ENCODE measurements at regions not wholly inside any gene's neighbourhood (a gene's known extent, or its start where the extent isn't known, plus 50 kb on each side); places are given as distances from the start of the nearest gene placed in this dataset.

DNA sequence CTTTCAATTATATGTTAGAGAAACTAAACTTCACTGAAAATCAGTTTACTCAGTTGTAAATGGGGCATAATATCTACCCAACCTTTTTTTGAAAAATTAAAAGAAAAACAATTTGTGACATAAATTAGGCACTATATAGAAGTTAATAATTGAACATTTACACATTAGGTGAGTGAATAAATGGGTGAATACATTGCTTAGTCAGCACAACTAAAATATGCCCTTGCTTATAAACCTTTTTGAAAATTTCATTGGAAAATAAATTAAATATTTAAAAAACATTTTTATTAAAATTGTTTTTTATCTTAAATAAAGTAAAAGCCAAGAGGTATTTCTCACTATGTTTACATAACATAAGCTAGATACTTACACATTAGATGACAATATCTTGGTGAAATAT lies 994.5 kb upstream of the TENM4 start:
- Histone ChIP-seq H3K9me3 (ENCODE audit: control insufficient read depth in 2 of 2, low read length in 2 of 2) (no peaks in the 10 kb centered on the region), H3K27me3 (ENCODE audit: control insufficient read depth in 2 of 2, insufficient read depth in 2 of 2, low read length in 2 of 2) (no peaks in the 10 kb centered on the region), H3K9ac (ENCODE audit: low read depth in 1 of 2, low read length in 2 of 2) (no peak overlapping the region), H3K4me1 (ENCODE audit: control insufficient read depth in 2 of 2, insufficient read depth in 2 of 2, low read length in 2 of 2) (peaks cover 0 to 2% of the 10 kb centered on the region in 2 donors), H3K4me3 (ENCODE audit: low read length in 2 of 2) (no peak overlapping the region), H3K36me3 (ENCODE audit: control insufficient read depth in 2 of 2, insufficient read depth in 2 of 2, low read length in 2 of 2) (no peaks in the 10 kb centered on the region), H3K27ac (ENCODE audit: low read depth in 2 of 2, low read length in 2 of 2) (no peak overlapping the region)

GRCh38 chr11:80432057-80432456 lies 991.2 kb upstream of the TENM4 start:
- Histone ChIP-seq H3K4me1 (ENCODE audit: control insufficient read depth in 2 of 2, insufficient read depth in 2 of 2, low read length in 2 of 2) (peaks cover 0 to 2% of the 10 kb centered on the region in 2 donors), H3K9ac (ENCODE audit: low read depth in 1 of 2, low read length in 2 of 2) (no peak overlapping the region), H3K27ac (ENCODE audit: low read depth in 2 of 2, low read length in 2 of 2) (no peak overlapping the region), H3K36me3 (ENCODE audit: control insufficient read depth in 2 of 2, insufficient read depth in 2 of 2, low read length in 2 of 2) (no peaks in the 10 kb centered on the region), H3K9me3 (ENCODE audit: control insufficient read depth in 2 of 2, low read length in 2 of 2) (no peaks in the 10 kb centered on the region), H3K27me3 (ENCODE audit: control insufficient read depth in 2 of 2, insufficient read depth in 2 of 2, low read length in 2 of 2) (no peaks in the 10 kb centered on the region), H3K4me3 (ENCODE audit: low read length in 2 of 2) (no peak overlapping the region)

DNA sequence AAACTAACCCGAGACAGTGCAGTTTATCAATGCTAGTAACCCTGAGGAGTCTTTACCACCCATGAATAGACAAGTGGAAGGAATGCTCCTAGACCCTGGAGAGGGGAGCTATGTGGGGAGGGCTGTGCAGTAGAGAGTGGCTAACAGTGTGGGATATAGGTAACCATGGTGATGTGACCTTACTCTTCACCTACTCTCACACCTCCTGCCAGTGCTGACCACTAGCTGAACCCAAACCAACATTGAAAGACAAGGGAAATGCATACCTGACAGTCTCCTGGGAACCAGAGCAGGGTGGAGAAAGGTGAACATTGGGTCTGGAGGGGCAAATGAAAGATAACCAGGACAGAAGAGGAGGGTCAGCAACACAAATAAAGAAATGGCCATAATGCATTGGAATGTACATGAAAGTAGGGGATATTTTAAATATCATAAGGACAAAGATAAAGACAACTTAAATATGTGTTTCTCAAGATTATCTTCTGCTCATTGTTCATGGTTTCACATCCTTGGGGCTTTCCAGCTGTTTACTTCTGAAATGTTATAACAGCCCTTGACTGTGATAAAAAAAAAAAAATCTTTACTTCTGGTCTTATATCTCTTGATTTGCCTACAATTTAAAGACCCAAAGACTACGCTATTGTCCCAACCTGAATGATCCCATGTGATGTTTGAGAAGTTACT lies 983.3 kb upstream of the TENM4 start:
- no peak overlapping the region for H3K27ac ChIP-seq (ENCODE audit: low read depth in 2 of 2, low read length in 2 of 2)
- H3K27me3 ChIP-seq (ENCODE audit: control insufficient read depth in 2 of 2, insufficient read depth in 2 of 2, low read length in 2 of 2): no peaks in the 10 kb centered on the region

GRCh38 chr11:80420374-80420773 lies 979.5 kb upstream of the TENM4 start:
- Histone ChIP-seq H3K4me3 (ENCODE audit: low read length in 2 of 2) (no peak overlapping the region), H3K9ac (ENCODE audit: low read depth in 1 of 2, low read length in 2 of 2) (no peak overlapping the region), H3K4me1 (ENCODE audit: control insufficient read depth in 2 of 2, insufficient read depth in 2 of 2, low read length in 2 of 2) (no peaks in the 10 kb centered on the region), H3K36me3 (ENCODE audit: control insufficient read depth in 2 of 2, insufficient read depth in 2 of 2, low read length in 2 of 2) (no peaks in the 10 kb centered on the region), H3K27me3 (ENCODE audit: control insufficient read depth in 2 of 2, insufficient read depth in 2 of 2, low read length in 2 of 2) (no peaks in the 10 kb centered on the region), H3K27ac (ENCODE audit: low read depth in 2 of 2, low read length in 2 of 2) (no peak overlapping the region), H3K9me3 (ENCODE audit: control insufficient read depth in 2 of 2, low read length in 2 of 2) (no peaks in the 10 kb centered on the region)

More for the DNA sequence above, 983.3 kb upstream of the TENM4 start:
- Histone ChIP-seq H3K4me3 (ENCODE audit: low read length in 2 of 2) (no peak overlapping the region), H3K36me3 (ENCODE audit: control insufficient read depth in 2 of 2, insufficient read depth in 2 of 2, low read length in 2 of 2) (no peaks in the 10 kb centered on the region), H3K9ac (ENCODE audit: low read depth in 1 of 2, low read length in 2 of 2) (no peak overlapping the region), H3K4me1 (ENCODE audit: control insufficient read depth in 2 of 2, insufficient read depth in 2 of 2, low read length in 2 of 2) (no peaks in the 10 kb centered on the region), H3K9me3 (ENCODE audit: control insufficient read depth in 2 of 2, low read length in 2 of 2) (no peaks in the 10 kb centered on the region)

GRCh38 chr11:80417681-80418080 lies 976.9 kb upstream of the TENM4 start:
- H3K36me3 ChIP-seq (ENCODE audit: control insufficient read depth in 2 of 2, insufficient read depth in 2 of 2, low read length in 2 of 2): no peaks in the 10 kb centered on the region
- no peaks in the 10 kb centered on the region for H3K4me1 ChIP-seq (ENCODE audit: control insufficient read depth in 2 of 2, insufficient read depth in 2 of 2, low read length in 2 of 2)
- no peak overlapping the region for H3K27ac ChIP-seq (ENCODE audit: low read depth in 2 of 2, low read length in 2 of 2)
- H3K4me3 ChIP-seq (ENCODE audit: low read length in 2 of 2): no peak overlapping the region
- no peaks in the 10 kb centered on the region for H3K9me3 ChIP-seq (ENCODE audit: control insufficient read depth in 2 of 2, low read length in 2 of 2)
- H3K27me3 ChIP-seq (ENCODE audit: control insufficient read depth in 2 of 2, insufficient read depth in 2 of 2, low read length in 2 of 2): no peaks in the 10 kb centered on the region
- no peak overlapping the region for H3K9ac ChIP-seq (ENCODE audit: low read depth in 1 of 2, low read length in 2 of 2)

DNA sequence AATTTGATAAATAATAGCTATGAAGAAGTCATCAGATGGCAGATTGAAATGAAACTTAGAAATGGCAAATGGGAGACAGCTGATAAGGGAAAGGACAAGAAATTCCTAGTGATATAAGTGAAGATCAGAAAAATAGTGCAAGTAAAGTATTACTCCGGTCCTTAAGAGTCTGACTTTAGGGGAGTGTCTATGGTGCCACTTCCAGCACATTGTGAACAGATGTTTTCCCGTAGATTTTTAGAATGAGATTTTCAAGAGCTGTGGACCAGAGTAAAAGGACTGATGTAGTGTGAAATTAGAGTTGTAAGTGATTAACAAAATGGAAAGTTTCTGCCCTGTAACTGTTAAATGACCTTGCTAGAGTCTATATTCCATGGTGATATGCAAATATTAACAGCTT lies 974.8 kb upstream of the TENM4 start:
- no peak overlapping the region for H3K4me3 ChIP-seq (ENCODE audit: low read length in 2 of 2)
- H3K27me3 ChIP-seq (ENCODE audit: control insufficient read depth in 2 of 2, insufficient read depth in 2 of 2, low read length in 2 of 2): no peaks in the 10 kb centered on the region
- H3K9me3 ChIP-seq (ENCODE audit: control insufficient read depth in 2 of 2, low read length in 2 of 2): no peaks in the 10 kb centered on the region
- H3K4me1 ChIP-seq (ENCODE audit: control insufficient read depth in 2 of 2, insufficient read depth in 2 of 2, low read length in 2 of 2): no peaks in the 10 kb centered on the region
- H3K36me3 ChIP-seq (ENCODE audit: control insufficient read depth in 2 of 2, insufficient read depth in 2 of 2, low read length in 2 of 2): no peaks in the 10 kb centered on the region
- no peak overlapping the region for H3K9ac ChIP-seq (ENCODE audit: low read depth in 1 of 2, low read length in 2 of 2)
- no peak overlapping the region for H3K27ac ChIP-seq (ENCODE audit: low read depth in 2 of 2, low read length in 2 of 2)

DNA sequence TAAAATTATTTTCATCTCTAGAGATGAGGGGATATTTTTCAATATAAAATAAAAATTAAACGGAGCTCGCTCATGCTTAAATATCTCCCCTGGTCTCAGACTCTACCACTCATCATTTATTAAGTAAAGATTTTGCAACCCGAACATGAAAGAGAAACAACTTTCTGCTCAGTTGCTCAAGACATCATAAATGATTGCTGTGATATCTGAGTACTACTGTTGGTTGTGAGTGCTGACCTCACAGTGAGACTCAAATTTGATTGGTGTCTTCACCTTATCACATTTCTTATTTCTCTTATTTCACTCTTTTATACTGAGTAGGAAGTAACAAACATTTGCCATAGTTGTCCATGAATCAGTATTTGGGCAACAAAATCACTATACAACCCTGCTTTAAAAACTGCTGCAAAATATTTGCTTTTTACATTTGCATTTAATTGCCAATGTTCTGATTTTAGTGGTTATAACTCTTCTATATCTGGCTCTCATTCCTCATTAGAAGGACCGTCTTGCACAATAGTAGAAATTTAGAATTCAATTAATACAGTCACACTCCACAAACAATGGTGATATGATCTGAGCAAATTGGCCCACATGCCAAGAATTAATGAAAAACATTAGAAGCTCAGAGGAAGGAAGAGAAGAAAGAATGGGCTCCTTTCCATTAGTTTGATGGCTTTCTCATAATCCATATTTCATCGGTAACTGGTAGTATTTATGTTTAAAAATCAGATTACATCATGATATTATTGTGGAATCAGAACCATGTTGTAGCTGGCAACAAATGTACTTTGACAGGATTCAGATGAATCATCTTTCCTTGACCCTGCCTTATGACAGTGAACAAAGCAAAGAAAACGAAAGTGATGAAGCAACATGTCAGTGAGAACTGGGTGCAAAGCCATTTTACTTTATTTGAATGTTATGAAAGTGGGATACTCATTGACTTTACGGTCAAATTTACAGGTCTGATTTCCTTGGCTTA lies 973.6 kb upstream of the TENM4 start:
- no peaks in the 10 kb centered on the region for H3K4me1 ChIP-seq (ENCODE audit: control insufficient read depth in 2 of 2, insufficient read depth in 2 of 2, low read length in 2 of 2)
- no peaks in the 10 kb centered on the region for H3K27me3 ChIP-seq (ENCODE audit: control insufficient read depth in 2 of 2, insufficient read depth in 2 of 2, low read length in 2 of 2)
- H3K9me3 ChIP-seq (ENCODE audit: control insufficient read depth in 2 of 2, low read length in 2 of 2): no peaks in the 10 kb centered on the region
- H3K36me3 ChIP-seq (ENCODE audit: control insufficient read depth in 2 of 2, insufficient read depth in 2 of 2, low read length in 2 of 2): no peaks in the 10 kb centered on the region
- no peak overlapping the region for H3K9ac ChIP-seq (ENCODE audit: low read depth in 1 of 2, low read length in 2 of 2)
- H3K4me3 ChIP-seq (ENCODE audit: low read length in 2 of 2): no peak overlapping the region
- H3K27ac ChIP-seq (ENCODE audit: low read depth in 2 of 2, low read length in 2 of 2): no peak overlapping the region

DNA sequence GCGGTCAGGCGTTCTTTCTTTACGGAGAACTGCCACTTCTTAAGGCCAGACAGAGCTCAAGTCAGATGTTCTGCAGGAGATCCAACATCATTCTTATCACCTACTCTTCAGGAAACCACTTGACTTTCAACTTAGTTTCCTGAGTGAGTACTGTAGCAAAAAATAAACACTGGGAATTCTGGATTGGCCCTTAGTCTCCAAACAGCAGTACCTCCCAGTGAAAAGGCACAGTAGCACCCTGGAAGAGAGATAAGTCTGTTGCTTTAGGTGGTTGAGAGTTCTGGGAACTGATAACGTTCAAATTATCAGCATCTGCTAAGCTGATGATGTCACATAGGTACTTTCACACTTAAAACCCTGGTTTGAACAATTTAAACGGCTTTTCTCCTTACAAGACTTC lies 971.8 kb upstream of the TENM4 start:
- H3K9ac ChIP-seq (ENCODE audit: low read depth in 1 of 2, low read length in 2 of 2): no peak overlapping the region
- no peak overlapping the region for H3K4me3 ChIP-seq (ENCODE audit: low read length in 2 of 2)
- no peaks in the 10 kb centered on the region for H3K4me1 ChIP-seq (ENCODE audit: control insufficient read depth in 2 of 2, insufficient read depth in 2 of 2, low read length in 2 of 2)
- H3K27me3 ChIP-seq (ENCODE audit: control insufficient read depth in 2 of 2, insufficient read depth in 2 of 2, low read length in 2 of 2): no peaks in the 10 kb centered on the region
- no peaks in the 10 kb centered on the region for H3K36me3 ChIP-seq (ENCODE audit: control insufficient read depth in 2 of 2, insufficient read depth in 2 of 2, low read length in 2 of 2)
- no peaks in the 10 kb centered on the region for H3K9me3 ChIP-seq (ENCODE audit: control insufficient read depth in 2 of 2, low read length in 2 of 2)
- H3K27ac ChIP-seq (ENCODE audit: low read depth in 2 of 2, low read length in 2 of 2): no peak overlapping the region

DNA sequence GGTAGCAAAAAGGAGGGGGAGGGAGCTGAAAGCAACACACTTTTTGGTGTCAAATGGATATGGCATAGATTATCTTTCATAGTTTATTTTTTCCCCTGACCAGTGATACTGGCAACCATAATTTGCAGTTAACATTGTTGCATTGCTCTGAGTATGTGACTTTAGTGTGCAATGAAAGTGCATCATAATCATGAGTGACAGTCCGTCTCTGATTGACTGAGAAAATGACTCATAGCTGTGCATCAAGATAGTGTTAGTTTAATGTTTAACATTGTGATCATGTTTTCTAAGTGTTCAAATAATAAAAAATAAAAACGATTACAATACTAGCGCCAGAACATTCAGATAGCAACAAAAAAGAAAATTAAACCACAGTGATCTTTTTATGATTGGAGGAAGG lies 952.4 kb upstream of the TENM4 start:
- Histone ChIP-seq H3K4me3 (ENCODE audit: low read length in 2 of 2) (no peak overlapping the region), H3K4me1 (ENCODE audit: control insufficient read depth in 2 of 2, insufficient read depth in 2 of 2, low read length in 2 of 2) (no peaks in the 10 kb centered on the region), H3K9me3 (ENCODE audit: control insufficient read depth in 2 of 2, low read length in 2 of 2) (no peaks in the 10 kb centered on the region), H3K9ac (ENCODE audit: low read depth in 1 of 2, low read length in 2 of 2) (no peak overlapping the region), H3K36me3 (ENCODE audit: control insufficient read depth in 2 of 2, insufficient read depth in 2 of 2, low read length in 2 of 2) (no peaks in the 10 kb centered on the region), H3K27ac (ENCODE audit: low read depth in 2 of 2, low read length in 2 of 2) (no peak overlapping the region), H3K27me3 (ENCODE audit: control insufficient read depth in 2 of 2, insufficient read depth in 2 of 2, low read length in 2 of 2) (no peaks in the 10 kb centered on the region)

- H3K4me3 ChIP-seq (ENCODE audit: low read length in 2 of 2): no peak overlapping the region
- H3K27me3 ChIP-seq (ENCODE audit: control insufficient read depth in 2 of 2, insufficient read depth in 2 of 2, low read length in 2 of 2): no peaks in the 10 kb centered on the region
- H3K36me3 ChIP-seq (ENCODE audit: control insufficient read depth in 2 of 2, insufficient read depth in 2 of 2, low read length in 2 of 2): no peaks in the 10 kb centered on the region
- H3K9ac ChIP-seq (ENCODE audit: low read depth in 1 of 2, low read length in 2 of 2): no peak overlapping the region
- H3K4me1 ChIP-seq (ENCODE audit: control insufficient read depth in 2 of 2, insufficient read depth in 2 of 2, low read length in 2 of 2): no peaks in the 10 kb centered on the region
- H3K9me3 ChIP-seq (ENCODE audit: control insufficient read depth in 2 of 2, low read length in 2 of 2): no peaks in the 10 kb centered on the region
- H3K27ac ChIP-seq (ENCODE audit: low read depth in 2 of 2, low read length in 2 of 2): no peak overlapping the region
Observed at GRCh38 chr11:80390505-80390904, 949.7 kb upstream of the TENM4 start.

All from mucosa of rectum (tissue), 2 donors.